Kasumi-1 (cell line): ENCODE measurements at regions not wholly inside any gene's neighbourhood (a gene's known extent, or its start where the extent isn't known, plus 50 kb on each side); places are given as distances from the start of the nearest gene placed in this dataset.

ENCODE experiments used
- DNase-seq, 2 experiments: peaks; one replicate each; lab custom pipeline; 2025; lab: John Stamatoyannopoulos, UW

DNA sequence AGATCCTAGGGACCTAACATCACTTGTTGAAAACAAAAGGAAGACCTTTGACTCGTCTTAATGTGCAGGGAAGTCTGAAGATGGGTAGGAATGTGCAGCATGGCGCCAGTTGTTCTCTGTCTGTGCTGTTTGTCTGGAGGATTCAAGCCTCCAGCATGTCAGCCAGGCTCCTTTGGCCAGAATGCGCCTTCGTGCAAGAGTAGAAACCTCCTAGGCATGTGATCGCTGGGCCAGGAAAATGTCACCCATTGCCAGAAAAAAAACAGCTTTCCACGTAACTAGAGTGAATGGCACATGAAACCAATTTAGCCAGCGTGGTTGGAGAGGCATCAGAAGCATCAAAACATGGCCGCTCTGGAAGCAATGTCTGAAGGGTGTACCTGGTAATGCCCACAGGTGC is 132.7 kb downstream of the EDN1 start:
- DNase-seq, result no peak

DNA sequence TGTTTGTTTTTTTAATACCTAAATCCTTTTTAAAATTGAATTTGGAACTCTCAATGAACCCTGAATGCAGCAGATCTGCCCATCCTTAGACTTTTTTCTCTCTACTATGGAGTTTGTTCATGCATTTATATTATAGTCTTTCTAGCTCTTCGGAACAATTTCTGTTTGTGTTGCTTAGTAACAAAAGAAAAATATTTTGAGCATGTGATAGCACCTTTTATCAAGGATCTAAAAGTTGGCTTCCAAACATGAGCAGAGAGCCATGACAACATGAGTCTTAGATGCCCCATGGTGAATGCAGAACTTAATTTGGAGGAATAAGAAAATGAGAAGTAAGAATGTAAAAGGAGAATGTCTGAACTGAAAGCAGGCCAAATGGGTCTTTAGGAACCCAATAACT is 133.7 kb downstream of the EDN1 start:
- no peak for DNase-seq

DNA sequence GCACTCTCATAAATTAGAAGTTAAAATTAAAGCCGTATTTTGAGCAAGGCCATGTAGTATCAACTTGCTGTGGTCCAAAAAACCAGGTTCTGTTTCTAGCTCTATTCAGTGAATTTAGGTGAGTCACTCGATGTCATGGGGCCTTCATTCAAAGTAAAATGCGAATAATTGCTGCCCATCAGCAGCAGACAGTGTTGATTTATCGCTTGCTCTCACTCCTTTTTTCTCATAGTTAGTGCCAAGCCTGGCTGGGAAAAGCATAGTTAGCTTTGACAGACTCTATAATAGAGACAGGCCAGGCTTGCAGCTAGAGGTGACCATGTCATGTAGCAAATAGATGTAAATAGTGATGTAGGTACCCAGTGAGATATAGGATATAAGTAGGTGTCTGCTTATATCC is 136.0 kb downstream of the EDN1 start:
- no peak for DNase-seq

DNA sequence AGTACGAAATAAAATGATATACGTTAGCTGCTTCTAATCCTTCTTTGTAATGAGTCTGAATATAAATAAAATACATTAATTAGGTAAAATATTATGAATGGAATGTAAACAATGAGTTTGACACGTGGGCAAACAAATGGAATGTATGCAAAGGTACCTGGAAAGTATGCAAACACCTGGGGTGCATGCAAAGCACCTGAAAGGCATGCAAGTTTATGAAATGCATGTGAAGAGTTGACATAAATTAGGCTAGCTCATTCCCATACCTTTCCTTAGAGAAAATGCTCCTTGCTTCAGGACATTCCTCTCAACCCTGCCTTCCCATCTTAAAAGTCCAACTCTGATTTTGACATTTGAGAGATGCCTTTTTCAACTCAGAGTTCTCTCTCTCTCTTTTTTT is 140.9 kb downstream of the EDN1 start:
- DNase-seq, result no peak

DNA sequence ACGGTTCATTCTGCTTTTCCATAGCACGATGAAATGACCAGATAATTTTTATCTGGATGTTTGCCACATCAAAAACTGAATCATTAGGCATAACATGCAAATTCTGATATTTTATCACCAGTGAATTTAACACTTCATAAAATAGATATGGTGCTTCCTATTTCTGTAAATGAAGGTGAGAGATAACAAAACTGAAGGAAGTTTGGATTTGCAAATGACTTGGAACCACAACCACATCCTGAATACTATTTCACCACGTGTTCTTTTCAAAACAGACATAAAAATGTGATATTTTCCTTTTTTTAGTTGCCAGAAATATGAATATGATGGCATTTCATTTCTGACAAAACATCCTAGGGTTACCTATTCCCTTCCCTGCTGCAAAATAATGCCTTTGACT is 146.1 kb downstream of the EDN1 start:
- peak; percentile 4 to 10 for DNase-seq

DNA sequence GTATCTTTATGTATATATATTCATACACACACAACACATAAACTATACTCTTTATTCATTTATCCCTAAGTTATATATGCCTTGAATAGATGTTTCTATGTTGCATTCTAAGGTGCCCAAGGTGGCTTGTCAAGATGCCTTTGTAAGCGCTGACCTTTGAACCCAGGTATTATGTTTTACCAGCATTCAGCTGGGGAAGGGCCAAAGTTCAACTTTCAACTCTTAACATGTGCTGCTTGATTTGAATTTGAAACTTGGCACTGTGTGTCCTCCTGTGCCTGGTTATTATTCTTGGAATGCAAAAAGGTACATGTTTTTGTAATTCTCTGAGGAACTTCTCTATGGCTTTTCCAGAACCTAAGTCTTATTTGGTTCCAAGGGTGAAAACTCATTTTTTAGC is 146.5 kb downstream of the EDN1 start:
- DNase-seq, result no peak

DNA sequence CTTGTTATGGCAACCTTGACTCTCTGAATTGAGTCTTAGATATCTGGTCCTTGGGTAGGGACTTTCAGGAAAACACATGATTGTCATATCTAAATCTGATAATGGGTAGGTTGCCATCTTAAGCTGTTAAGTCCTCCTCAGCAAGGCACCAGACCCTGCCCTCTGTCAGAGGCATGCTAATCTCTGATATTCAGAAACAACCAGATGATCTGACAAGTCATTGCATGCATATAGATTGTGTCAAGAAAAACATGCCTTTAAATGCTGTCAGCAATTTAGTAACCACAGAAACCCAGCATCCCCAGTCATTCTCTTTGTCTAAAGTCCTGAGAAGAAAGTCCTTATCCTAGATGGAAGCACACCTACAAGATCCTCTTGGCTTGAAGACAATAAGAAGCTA is 149.1 kb downstream of the EDN1 start:
- DNase-seq, result no peak

DNA sequence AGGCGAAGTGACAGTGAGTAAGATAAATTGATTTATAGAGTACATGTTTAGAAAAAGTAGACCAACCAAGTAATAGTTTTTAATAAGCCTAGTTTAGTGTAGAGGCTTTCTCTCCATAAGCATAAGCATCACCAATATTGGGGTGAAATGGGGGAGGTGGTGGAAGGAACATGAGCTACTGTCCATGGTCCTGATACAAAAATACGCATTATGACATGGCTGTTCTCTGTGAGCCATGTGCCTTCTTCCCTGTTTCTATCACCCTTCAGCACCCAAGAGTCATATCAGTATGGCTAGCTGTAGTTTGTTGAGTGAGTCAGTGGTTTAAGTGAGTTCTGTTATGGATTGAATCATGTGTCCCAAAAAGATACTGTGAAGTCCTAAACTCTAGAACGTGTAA is 150.8 kb downstream of the EDN1 start:
- peak in 1 of 2 experiments; percentile 35 for DNase-seq

DNA sequence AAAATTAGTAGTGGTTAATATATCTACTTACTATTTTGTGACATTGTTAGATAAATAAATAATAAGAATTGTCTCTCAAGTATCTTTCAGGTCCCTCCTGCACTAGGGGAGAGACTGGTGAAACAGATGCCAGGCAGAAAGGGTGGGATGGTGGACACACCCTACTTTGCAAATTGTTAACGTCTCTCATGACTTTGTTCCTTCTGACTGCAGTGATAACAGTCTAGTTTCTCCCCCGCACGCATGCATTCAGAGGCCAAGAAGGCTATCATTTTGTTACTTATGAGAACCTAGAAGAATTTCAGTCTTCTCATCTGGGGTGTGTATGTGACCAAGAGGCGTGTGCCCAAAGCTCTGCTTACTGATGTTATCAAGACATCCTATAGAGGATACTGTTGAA is 152.3 kb downstream of the EDN1 start:
- no peak for DNase-seq

DNA sequence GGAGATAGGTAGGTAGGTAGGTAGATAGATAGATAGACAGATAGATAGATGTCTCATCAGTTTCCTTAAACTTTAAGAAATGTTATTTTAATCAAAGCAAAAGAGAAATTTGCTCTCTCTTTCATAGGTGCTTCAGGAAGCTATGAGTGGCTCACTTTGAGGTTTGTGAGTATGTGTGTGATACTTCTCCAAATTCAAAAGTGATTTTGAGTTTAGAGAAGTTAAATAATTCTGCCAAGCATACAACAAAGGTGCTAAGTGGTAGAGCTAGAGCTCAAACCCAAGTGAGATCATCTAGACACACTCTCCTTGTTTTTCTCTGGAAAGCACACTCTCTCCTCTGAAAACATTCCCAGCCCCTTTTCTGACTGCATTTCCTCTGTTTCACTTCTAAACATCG is 156.2 kb downstream of the EDN1 start:
- DNase-seq, result no peak

DNA sequence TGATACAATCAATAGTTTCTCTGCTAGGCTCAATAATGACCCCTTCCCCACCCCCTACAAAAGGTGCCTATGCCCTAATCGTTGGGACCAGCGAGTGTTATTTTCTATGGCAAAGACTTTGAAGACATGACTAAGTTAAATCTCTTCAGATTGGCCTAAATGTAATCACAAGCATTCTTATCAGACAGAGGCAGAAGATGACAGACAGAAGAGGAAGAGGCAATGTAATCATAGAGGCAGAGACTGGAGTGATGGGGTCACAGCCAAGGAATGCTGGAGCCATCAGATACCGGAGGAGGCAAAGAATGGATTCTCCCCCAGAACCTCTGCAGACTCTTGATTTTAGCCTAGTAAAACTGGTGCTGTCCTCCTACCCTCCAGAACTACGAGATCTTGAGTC is 159.3 kb downstream of the EDN1 start:
- no peak for DNase-seq

DNA sequence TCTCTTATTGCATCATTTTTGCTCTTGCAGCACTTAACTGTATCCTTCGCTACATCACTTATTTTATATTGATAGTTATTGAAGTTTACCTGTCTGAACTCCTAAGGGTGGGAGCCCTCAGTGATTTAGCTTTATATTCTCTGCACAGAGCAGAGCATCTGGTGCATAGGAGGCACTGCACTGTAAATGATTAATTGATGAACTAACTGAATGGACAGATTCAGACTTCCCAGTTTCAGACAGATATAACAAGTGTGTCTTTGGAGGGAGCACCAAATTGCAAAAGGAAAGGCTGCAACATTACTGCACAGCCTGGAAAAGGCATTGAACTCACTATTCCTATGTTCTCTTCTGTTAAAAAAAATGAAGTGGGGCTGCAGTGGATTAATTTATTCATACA is 160.3 kb downstream of the EDN1 start:
- no peak for DNase-seq

DNA sequence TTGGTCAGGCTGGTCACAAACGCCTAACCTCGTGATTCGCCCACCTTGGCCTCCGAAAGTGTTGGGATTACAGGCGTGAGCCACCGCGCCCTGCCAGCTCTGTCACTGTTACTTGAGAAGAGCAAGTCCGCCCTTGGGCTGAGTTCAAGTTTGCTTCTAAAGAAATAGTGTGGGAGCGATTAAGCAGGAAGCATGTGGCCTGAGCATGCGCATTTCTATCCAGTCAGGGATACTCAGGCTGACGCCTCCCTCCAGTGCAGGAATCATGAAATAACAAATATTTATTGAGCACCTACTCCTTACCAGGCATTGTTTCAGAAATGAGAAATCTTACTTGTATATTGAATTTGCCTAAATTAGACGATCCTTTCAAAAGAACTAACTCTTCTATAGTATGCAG is 166.2 kb downstream of the EDN1 start:
- DNase-seq, result no peak

DNA sequence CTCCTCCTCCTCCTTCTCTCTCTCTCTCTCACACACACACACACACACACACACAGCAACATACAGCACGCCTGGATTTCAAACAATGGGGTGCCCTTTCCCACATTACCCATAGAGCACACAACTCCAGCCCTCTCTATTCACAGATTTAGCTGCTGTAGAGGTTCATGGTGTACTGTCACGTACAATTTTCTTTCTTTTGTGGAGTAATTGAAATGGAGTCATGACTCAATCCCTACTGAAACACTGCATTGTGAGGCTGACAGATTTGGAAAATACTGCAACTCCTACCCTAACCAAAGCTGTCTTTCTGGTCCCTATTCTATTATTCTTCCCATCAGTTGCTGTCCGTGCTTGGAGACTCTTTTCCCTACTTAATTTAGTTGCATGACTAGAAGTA is 166.9 kb downstream of the EDN1 start:
- no peak for DNase-seq

DNA sequence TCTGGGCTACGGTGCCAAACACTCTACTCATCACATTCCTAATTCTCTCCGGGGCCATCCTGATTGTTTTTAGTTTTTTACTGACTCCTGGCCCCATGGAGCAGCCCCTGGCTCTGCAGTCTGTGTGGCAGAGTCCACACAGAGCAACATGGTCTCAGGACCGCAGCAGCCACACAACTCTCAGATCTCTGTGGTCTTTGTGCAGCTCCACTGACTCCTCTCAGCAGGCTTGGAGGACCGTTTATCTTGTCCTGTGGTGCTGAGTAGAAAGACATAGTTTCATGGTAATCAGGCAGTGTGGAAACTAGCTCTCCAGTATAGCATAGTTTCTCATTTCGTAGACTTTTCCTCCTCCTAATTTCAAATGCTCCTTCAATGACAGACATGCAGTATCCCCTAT is 168.4 kb downstream of the EDN1 start:
- no peak for DNase-seq

DNA sequence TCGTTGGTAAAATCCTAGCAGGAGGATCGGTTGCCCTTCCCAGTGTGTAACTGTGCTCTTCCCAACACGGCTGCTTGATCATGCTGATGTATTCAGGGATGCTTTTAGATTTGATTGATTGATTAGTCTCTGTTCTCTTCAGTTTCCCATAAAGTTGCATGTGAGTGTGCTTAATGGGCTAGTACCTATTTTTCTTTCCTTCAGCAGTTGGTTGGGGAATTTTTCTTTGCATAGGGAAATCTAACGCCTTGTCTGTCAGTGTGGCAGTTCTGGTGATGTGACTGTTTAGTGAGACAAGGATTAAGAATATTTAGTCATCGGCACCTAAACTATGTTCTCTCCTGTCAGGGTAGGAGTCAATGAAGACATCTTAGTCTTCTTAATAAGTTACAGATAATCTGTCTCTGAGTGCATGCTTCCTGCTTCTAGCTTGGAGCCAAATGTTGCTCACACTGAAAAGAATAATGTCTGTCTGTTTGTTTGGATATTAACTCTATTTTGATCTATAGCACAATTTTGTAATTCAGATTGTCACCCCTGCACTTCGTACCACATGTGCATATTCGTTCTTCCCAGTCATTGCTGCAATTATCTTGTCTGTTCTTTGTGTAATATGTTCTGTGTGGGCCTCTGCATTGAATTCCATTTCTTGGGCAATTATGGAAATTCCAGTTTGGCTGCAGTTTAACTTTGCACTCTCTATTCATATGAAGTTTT is 169.9 kb downstream of the EDN1 start:
- no peak for DNase-seq

DNA sequence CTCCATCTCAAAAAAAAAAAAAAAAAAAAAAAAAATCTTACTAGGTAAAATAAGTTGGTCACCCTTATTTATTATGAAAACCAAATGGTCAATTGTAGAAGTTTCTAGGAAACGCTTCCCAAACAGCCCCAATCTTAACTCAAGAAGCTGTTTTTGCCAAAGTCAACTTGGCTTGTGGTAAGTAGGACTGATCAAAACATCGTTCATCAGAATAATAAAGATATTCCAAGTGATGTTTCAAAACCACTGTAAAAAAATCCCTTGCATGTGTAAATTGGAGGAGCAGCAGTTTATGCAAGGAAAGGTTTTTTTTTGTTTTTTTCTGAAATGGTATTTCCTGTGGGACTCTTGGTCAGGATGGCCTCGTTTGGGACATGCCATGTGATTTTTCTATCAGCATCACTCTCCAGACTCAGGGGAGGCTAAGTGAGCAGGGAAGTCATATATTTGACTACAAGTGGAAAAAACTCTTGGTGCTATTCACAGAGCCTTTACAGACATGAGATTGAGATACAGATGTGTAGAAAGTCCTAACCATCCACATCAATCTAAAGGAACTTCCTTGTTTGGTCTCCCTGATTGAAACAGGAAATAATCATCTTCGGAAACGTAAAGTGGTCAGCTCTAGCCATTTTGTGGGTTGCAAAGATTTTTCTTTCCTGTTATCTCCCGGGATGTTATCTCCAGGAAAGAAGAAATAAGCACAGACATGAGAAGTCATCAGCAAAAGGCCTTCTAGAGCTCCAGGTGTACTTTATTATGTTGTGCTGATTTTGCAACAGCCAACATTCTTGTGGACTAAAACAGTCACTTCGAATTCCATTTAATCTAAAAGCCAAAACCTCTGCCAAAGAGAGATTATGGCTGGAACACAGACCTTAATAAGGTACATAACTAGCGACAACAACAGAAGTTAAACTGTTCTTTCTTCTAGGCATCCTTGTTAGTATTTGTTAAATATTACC is 177.8 kb downstream of the EDN1 start:
- no peak for DNase-seq

DNA sequence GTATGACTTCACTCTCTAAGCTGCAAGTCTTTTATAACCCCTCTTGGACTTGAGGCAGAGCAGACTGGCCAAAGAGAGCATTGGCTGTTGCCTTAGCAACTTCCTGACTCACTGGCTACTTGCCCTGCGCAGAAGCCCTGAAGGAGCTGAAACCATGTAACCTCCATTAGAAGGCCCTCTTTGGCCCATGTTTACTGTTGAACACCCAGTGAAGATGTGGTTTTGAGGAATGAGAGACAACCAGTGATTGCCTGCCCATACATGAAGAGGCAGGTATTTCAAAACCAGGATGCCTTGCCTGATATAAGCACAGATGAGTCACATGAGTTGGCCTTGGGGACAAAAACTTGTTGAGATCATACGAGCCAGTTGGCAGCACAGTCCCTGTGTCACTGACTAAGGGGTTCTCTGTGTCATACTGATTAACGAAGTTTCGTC is 182.5 kb downstream of the EDN1 start:
- DNase-seq, result no peak

DNA sequence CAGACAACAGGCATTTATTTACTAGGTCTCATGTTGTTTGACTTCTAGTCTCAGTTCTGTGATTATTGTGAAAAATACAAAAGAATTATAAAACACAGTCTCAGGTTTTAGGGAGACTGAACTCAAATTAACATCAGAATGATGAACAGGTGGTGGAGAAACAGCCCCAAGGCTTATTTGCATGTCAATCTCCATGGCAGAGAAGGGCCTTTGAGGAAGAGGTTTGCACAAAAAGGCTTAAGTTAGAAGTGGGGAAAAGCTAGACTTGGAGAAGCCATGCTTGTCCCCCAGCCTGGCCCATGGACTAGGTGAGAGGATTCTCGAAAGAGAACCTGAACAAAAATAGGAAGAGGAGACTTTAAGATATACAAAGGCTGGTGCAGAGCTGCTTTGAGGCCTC is 183.3 kb downstream of the EDN1 start:
- DNase-seq, result no peak

DNA sequence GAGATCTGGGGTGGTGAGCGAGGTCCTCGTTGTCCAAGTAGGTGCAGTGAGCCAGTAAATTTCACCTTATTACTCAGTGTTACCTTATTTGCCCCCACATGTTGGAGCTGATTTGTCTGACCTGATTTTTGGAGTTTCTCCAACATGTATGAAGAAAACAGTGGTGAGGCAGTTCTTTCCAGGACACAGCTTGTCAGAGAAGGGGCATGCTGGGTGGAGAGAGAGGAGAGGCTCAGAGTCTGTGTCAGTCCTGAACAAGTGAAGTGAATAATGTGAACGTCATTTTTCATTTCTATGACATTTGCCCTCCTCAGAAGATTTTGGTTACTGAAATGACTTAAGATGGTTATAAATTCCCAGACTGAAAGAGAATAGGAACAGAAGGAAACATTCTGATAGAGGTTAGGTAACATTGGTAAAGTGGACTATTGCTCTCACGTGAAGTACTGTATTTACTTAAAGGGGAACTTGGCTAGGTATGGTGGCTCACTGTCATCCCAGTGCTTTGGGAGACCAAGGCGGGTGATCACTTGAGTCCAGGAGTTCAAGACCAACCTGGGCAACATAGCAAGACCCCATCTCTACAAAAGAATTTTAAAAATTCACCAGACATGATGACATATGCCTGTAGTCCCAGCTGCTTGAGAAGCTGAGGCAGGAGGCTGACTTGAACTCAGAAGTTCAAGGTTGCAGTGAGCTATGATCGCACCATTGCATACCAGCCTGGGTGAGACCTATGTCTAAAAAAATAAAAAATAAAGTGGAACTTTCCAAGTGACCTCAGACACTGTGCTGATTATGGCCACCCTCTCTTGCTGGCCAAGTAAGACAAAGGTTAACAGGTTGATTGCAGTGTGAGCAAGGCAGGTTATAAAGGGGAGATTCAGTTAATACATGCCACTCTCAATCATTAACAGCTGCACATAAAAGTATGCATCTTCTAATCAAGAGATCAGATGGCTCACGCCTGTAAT is 184.3 kb downstream of the EDN1 start:
- no peak for DNase-seq

DNA sequence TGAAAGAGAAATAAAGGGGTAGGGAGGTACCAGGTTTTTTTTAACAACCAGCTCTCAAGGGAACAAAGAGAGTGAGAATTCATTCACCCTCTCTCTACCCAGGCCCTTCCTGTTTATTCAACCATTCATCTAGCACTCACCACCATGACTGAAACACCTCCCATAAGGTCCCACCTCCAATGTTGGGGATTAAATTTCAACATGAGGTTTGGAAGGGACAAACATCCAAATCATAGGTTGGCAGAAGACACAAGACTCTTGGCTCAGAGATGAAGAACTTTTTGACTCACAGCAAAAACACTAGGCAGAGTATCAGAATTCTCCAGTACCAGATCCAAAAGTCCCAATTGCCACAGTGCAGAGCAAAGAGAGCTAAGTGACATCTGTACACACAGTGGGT is 186.3 kb downstream of the EDN1 start:
- DNase-seq, result no peak

DNA sequence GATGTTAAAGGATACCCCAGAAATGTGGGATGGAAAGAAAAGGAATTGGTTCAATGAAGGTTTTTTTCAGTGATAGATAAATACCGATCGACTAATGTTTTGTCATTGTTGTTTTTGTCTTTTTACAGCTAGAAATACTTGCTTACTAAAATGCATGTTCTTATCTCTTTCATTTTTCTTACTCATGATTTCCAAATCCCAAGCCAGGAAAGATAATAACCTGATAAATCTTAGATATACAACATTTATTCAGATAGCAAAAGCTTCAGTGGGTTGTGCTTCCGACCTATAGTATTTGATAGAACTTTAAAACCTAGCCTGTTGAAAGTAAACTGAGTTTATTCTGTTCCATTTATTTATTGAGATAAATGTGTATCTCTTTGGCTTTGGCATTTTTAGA is 187.5 kb downstream of the EDN1 start:
- DNase-seq, result no peak
